Activated T-cell treated with anti-CD3 and anti-CD28 coated beads for 4 hours (primary cell): ENCODE measurements at regions not wholly inside any gene's neighbourhood (a gene's known extent, or its start where the extent isn't known, plus 50 kb on each side); places are given as distances from the start of the nearest gene placed in this dataset.

Experiments
- DNase-seq: peaks from one replicate; pipeline ENCODE4 v3.0.0-alpha.2; 2020

DNA sequence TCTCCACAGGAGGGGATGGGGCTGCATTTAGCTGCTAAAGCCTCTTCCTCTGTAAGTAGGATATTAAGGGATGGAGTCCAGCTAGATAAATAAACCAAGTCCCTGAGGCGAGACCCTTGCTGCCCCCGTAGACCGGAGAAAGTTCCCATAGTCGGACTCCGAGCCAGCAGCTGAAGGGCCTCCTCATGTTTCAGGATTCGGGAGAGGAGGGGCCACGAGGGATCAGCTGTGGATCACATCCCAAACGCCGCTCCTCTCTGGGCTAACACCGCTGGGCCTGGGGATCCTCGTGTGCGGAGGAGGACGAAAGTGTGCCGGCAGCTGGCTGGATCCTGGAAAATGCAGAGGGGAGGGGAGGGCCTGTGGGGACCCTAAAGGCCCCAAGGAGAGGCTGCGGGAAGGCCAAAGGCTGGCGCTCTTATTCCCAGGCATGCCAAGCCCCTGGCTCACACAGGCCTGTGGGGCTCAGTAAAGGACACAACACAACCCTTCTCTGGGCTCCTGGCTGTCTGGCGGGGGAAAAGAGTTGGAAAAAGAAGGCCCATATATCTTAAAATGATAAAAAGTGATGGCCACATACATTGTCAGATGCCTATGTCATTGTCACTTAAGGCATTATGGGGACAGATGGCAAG, 82.5 kb upstream of the TMEM72 start:
- no peak for DNase-seq

DNA sequence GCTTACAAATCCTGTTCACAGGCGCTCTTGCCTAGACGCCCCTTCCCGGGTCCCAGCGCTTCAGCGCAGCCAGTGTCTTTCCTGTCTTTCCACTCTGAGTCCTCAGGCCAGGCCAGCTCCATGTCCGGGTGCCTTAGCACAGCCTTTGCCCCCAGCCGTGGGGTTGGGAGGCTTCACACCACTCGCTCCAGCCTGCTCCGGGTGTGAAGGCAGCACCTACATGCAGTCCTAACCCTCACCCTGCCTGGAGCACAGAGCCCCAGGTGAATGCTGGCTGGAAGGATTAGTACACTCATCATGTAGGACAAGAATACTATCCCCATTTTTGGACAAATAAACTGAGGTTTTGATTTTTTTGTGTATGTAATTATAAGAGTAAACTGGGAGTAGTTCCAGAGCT, 81.7 kb upstream of the TMEM72 start:
- DNase-seq = no peak

DNA sequence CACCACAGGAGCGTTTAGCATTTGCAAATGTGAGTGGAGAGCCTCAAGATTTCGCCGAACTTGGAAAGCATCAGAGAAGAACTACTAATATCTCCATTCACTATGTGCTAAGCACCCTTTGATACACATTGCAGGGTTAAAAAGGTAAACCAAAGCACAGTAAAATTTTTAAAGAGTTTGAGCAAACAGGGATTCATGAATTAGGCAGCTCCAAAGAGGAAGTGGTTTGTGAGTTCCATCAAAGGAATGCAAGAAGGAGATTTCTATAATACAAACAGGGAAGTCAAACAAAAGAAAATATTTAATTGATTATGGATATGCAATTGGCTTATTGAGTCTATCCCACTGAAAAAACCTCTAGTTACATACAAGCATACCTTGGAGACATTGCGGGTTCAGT, 81.1 kb upstream of the TMEM72 start:
- no peak for DNase-seq

DNA sequence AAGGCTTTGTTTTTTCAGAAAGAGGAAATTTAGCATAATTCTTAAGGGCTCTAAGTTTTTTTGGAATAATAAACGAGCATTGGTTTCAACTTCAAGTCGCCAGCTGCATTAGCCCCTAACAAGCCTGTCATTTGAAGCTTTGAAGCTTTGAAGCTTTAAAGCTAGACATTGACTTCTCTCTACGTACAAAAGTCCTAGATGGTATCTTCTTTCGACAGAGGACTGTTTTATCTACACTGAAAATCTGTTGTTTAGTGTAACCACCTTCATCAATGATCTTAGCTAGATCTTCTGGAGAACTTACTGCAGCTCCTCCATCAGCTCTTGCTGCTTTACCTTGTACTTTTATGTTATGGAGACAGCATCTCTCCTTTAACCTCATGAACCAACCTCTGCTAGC, 79.6 kb upstream of the TMEM72 start:
- no peak for DNase-seq

DNA sequence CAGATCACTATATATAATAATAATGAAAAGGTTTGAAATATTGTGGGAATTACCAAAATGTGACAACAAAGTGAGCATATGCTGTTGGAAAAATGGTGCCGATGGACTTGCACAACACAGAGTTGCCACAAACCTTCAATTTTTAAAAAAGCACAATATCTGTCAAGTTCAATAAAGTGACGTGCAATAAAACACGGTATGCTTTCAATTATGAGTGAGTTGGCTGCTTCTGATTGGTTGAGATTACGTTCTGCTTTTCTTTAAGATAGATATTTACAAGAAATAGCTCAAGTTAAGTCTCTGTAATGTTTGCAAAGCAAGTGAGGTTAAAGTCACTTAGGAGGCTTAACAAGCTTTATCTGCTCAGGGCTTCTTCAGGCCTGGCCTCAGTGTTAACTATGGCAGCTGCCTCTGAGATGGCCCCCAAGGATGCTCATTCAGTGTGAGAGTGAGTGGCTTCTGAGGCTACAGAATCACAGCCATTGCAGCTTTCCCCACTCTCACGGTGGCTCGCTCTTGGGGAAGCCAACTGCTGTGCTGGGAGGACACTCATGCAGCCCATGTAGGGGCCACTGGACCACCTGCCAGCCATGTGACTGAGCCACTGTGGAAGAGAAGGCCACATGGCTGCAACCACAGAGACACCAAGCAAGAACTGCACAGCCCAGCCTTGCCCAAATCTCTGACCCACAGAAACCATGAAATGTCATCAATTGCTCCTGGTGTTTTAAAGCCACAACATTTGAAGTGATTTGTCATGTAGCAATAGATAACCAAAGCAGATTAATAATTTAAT, 78.3 kb upstream of the TMEM72 start:
- DNase-seq = no peak

DNA sequence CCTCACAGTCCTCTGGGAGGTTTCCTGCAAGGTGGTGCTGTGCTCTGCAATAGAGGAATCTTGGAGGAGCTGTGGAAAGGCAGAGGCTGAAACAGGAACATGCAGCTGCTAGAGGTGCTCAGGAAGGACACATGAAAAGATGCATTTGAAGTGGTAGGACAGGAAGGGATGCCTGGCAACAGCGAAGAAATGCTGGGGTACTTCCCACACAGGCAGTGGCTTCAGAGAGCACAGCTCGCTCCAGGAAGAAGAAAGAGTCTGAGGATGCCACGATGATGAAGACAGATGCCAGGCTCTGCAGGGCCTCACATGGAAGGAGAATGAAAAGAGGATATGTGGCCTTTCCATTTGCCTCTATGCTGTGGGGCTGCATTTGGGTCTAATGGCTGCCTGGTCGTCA, 77.0 kb upstream of the TMEM72 start:
- DNase-seq = no peak

DNA sequence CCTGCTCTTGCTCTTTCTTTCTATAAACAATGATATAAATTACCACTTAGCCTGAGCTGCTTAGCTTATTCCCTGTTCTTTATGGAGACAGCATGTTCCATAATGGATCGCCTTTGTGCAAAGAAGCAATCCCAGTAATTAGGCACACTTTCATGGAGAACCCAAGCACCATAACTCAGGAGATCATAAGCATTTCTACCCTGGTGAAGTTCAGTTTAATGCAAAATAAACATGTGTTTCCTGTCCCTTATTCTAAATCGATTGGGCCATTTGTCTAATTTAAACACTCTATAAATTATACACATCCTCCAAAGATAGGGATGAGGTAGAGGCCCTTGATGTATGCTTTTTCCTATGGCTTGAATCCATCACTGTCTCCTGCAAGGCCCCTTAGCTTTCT, 75.8 kb upstream of the TMEM72 start:
- DNase-seq = no peak

DNA sequence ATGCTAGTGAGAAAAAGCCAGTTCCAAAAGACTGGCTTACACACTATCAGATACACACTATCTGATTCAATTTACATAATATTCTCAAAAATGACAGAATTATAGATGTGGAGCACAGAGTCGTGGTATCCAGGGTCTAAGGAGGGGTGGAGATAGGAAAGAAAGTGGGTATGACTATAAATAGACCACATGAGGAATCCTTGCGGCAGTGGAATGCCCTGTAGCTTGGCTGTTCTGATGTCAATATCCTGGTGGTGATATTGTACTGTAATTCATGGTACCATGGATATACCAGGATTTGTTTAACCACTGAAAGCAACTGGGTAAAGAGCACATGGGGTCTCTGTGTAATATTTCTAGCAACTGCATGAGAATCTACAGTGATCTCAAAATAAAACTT, 67.7 kb upstream of the TMEM72 start:
- no peak for DNase-seq

DNA sequence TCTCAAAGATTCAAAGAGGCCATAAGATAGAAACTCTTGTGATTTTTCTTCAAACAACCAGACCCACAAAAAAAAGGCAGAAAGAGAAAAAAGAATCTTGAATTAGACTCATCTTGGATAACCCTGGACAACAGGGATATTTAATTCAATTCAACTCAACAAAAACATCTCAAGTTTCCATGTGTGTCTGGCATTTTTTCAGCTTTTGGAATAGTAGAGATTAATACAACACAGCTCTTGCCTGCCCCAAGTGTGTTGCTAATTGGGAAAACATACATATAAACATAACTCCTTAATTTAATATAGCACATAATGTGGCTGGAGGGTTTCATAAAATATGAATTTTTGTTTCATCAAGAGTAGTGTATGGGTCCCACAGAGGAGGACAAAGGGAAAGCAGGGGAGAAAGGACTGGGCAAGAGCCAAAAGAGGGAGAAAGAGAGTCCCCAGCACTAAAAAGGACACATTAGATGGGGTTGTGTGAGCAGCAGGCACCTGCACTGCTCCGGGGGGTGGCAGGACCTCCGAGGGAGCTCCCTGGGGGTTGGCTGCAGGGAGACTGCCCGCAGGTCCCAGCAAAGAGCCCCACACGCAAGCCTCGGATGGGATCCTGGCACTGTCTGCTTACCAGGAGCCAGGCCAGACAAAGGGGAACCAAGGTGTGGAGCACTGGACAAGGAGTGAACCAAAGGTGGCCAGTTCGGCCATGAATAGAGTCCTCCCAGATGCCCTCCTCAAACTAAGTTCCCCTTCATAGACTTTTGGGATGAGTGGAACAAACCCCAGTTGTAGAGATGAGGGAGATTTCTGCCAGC, 65.6 kb upstream of the TMEM72 start:
- no peak for DNase-seq

DNA sequence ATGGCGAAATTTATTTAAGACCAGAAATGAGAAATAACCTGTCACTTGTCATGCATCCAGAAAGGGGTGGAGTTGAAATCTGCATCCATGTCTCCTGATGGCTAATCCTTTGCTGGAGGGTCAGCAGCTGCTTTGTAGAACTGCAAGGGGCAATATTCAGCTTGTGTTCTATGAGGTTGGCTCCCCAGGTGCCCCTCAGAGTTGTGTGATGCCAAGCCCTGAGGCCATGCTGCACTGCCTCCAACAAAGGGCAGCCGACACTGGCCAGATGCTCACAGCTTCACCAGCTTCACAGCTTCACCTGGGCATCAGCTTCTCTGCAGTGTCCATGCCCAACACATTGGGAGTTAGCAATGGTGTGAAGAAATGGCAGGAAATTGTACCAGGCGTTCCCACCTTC, 64.0 kb upstream of the TMEM72 start:
- DNase-seq = no peak

DNA sequence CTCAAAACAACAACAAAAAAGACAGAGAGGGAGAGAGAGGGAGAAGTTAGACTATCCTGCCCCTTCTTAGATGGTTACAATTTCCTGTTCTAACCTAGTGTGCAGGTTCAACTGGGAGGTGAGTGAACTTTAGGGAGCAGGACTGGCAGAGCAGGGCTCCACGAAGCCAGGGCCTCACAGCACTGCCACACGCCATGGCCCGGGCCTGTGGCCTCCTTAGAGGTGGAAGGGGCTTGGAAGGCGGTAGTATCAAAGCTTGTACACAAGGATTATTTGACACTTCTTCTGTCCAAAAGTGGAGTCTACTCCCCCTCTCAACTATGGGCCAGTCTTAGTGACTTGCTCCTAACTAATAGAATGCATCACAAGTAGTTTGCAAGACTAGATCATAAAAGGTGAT, 62.9 kb upstream of the TMEM72 start:
- no peak for DNase-seq

DNA sequence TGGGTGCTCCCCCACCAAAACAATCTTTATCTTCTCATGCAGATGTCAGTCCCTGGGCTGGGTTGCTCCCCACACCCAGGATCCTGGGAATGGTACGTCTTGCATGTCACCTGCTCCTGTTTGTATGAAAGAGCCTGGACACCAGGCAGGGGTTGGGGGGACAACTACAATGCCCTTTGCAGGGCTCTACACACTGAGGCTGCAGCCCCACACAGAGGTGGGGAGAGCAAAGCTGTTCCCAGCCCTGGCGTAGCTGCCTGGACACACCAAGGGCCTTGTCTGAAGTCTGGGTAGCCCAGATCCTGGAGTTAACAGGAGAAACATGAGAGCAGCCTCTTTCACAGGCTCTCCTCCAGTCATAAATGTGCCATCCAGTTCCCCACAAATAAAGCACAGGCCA, 61.2 kb upstream of the TMEM72 start:
- DNase-seq = no peak

DNA sequence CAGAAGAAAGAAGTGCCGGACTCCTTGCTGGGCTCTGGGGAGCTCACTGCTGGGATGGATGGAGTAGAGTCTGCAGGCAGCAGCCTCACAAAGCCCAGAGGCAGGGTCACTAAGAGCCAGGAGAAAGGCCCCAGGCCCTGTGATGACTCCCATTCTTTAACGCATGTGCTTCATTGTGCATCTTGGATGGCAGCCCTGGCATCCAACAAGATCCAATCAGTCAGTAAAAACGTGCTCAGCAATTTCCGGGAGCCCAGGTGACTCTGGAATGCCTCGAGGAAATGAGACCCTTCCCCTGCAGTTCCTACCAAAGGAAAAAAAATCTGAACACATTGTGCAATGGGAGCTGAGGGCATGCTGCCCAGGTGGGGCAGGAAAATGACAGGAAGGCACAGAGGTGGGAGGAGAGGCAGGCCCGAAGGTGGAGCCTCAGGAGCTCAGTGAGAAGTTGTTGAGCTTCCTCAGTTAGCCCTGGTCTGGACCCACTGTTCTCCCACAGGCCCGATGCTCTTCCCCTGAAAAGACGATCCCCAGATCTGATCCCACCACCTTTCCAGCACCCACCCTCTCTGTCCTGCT, 60.7 kb upstream of the TMEM72 start:
- no peak for DNase-seq

DNA sequence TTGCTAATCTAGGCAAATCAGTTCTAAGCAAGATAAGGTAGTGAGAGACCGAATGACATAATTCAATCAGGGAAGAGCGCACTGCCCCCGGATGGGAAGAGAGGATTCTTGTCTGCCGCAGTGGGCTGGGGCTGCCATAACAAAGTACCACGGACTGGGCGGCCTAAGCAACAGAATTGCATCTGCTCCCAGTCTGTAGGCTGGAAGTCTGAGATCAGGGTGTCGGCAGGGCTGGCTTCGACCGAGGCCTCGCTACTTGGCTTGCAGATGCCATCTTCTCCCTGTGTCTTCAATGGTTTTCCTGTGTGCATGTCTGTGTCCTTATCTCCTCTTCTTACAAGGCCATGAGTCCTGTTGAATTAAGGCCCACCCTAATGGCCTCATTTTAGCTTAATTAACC, 59.7 kb upstream of the TMEM72 start:
- DNase-seq = no peak

DNA sequence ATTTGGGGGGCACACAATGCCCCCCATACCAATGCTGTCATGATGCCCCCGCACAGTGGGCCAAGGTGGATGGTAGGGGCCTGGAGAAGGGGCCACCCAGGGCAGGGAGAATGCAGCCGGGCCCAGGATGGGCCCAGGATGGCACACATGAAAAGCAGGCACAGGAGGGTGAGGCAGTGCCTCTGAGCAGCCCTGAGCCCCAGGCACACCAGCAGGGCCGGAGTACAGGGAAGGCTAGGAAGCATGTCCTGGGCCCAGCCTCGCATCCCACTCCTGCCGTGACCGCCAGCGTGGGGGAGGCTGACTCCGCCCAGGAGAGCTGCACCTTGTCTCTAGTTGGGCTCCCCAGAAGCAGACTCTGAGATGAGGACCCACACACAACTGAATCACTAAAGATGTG, 59.3 kb upstream of the TMEM72 start:
- DNase-seq = no peak

DNA sequence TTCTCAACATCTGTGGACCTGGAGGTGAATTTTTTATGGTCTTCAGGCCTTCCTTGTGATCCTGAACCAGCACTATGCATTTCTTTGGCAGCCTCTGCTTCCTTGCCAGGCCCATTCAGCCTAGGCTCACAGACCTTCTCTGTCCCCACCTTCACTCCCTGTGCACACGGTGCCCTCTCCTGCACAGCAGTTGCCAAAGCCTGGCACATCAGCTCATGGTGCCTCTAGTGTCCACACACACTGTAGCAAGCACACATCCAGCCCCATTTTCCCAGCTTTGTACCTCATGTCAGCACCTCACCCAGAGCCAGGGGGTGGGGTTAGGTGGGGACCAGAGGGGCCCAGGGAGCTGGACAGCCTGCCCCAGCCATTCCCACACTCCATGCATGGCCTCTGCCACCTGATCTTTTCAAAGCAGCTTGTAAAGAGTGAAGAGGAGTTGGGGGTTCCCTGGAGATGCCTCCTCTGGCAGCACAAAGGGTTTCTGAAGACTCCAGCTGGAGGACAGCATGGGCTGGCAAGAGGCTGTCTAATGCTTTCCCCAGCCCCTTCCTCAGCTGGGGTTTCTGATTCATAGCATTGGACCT, 57.9 kb upstream of the TMEM72 start:
- DNase-seq = no peak

DNA sequence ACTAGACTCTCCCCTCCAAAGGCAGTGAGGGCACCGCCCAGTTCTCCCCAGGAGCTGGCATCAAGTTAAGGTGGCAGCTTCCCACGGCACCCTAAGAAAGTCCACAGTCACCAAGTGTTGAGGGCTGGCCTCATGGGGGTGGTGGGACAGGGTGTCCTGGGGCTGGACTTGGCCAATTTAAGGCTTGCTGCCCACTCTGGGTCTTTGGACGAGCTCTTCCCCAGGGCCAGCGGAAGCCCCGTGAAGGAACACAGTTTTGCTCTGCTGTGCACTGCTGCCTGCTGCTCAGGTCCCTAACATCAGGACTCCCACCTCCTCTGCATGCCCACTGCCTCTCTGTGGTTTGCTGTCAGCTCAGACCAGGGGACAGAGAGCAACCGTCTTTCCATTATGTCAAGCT, 57.3 kb upstream of the TMEM72 start:
- no peak for DNase-seq

DNA sequence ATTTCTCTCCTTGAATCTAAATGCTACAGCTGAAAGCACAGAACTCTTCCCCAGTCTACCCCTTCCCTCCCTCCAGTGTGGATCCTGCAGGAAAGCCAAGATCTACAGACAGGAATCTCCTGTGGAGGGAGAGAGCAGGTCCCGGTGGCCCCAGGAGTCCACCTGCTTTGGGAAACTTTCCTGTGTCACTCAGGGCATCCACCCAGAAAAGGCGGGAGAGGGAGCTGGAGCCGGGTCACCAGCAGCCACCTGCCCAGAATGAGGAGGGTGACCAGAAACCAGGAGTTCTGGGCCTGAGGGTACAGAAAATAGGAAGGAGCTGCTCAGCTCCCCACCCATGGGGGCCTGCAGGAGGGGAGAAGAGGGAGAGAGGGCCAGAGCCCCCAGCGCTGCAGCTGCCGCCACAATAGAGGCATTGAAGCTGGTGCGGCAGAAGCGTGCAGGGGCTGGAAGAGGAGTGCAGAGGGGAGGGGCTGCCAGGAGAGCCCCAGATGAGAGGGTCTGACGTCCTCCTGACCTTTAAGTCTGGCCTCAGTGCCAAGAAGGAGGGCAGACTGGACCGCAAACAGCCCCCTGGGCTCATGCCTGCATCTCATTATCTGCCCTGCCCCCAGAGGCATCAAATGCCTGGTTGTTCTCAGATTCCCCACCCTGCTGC, 56.3 kb upstream of the TMEM72 start:
- DNase-seq = no peak

DNA sequence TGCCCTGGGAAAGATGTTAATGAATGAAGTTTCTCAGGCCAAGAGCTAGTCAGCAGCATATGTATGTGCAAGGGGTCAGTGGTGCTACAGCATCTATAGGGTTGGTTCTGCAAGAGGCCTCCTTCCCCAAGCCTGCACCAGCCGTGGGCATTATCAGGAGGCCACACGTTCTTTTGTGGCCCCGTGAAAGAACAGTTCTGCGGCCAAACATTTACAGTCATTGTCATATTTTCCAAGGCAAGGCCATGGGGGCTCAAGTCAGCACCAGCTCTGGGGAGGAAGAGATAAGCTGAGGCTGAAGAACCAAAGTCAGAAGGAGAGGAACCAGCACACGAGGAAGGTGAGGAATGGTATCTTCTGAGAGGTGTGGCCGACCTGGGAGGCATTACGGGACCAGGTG, 54.4 kb upstream of the TMEM72 start:
- no peak for DNase-seq

DNA sequence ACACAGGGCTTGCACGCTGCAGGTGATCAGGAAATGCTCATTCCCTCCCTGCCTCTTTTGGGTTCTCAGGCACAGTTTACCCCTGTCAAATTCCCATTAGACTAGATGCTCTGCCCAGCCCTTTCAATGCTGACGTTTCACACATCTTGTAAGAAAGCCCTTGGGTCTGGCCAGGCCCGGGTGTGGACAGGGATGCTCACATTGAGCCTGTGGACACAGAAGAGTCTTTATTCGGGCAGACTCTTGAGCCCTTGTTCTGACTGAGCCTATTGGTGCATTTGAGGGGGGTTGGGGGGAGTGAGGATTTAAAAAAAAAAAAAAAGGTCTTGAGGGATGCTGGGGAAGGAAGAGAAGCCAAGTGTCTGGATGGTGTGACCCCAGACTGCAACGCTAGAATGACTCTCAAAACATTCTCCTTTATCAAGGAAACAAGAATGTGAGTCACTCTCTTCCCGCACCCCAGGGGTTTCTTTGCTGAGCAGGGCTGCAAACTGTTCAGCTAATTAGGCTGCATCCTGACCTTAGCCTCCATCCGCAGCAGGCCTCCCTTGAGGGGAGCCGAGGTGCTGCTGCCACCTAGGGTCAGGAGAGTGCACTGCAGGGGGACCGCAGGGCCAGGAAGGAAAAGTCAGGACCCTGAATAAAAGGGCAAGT, 53.6 kb upstream of the TMEM72 start:
- peak; percentile 47 for DNase-seq

DNA sequence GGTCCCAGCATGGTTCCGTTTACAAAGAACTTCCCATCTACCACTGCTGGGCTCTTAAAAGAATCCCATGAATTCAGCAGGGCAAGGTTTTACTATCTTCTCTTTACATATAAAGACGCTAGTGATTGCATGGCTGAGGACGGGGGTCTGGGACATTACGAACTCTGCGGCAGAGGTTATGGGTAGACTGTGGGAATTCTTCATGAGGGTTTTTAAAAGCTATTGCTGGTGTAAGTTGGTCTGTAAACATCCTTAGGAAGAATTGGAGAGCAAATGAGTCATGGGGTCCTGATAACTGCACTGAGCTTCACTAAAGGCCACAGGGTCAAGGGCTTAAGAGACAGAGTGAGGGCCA, 53.1 kb upstream of the TMEM72 start:
- no peak for DNase-seq

DNA sequence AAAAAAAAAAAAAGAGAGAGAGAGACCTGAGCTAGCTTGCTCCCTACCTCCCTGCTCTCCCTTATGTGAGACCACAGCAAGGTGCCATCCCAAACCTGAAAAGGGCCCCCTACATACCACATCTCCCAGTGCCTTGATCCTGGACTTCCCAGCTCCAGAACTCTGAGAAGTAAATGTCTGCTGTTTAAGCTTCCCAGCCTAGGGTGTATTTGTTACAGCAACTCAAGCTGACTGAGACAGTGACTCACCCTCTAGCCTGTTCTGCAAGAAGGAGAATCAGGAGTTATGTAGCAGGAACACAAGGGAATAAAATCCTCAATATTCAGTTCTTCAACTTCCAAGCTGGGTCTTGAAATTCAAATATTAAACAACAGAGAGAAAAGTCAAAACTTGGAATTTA, 52.1 kb upstream of the TMEM72 start:
- no peak for DNase-seq
